OCI-LY3 (cell line): ENCODE measurements at regions not wholly inside any gene's neighbourhood (a gene's known extent, or its start where the extent isn't known, plus 50 kb on each side); places are given as distances from the start of the nearest gene placed in this dataset.
A peak's percentile ranks its signal among the peaks of the same experiment; 100 is the strongest.

Source experiments
- H2AFZ ChIP-seq: fragments of 200-600, 300-600 bp; shearing (Covaris generic); 2 replicates; pipeline ENCODE4 v1.6.0; 2014; ENCODE audit warnings: antibody characterized with exemption, low read depth, low read length
- H3K27ac ChIP-seq: fragments of 200-600, 300-600 bp; sonication (generic); 2 replicates; pipeline ENCODE4 v1.5.1; 2014; ENCODE audit warnings: mild to moderate bottlenecking, low read length, moderate library complexity, mixed read lengths
- H3K27me3 ChIP-seq: fragments of 200-600, 300-600 bp; sonication (generic); 2 replicates; pipeline ENCODE4 v1.6.1; 2014; ENCODE audit warnings: low read depth, low read length, mixed read lengths
- H3K36me3 ChIP-seq: fragments of 200-600, 300-600 bp; sonication (generic); replicated peaks from 2 replicates; pipeline ENCODE3; 2014; ENCODE audit warnings: low read depth, low read length, mixed read lengths
- H3K4me1 ChIP-seq: fragments of 300-600, 200-600 bp; sonication (generic); 2 replicates; pipeline ENCODE4 v1.6.1; 2014; ENCODE audit warnings: low read length, mixed read lengths
- H3K4me2 ChIP-seq: fragments of 200-600, 300-600 bp; sonication (generic); 2 replicates; pipeline ENCODE4 v1.6.1; 2014; ENCODE audit warnings: low read length, mixed read lengths
- H3K4me3 ChIP-seq: fragments of 300-600, 200-600 bp; sonication (generic); 2 replicates; pipeline ENCODE4 v1.5.1; 2014; ENCODE audit warnings: antibody characterized with exemption, mild to moderate bottlenecking, low read length, moderate library complexity
- H3K79me2 ChIP-seq: fragments of 300-600, 200-600 bp; shearing (Covaris generic); 2 replicates; pipeline ENCODE4 v1.6.1; 2014; ENCODE audit warnings: mild to moderate bottlenecking, low read length, mixed read lengths
- H3K9ac ChIP-seq: fragments of 300-600, 200-600 bp; shearing (Covaris generic); 2 replicates; pipeline ENCODE4 v1.6.0; 2014; ENCODE audit warnings: mild to moderate bottlenecking, low read length, moderate library complexity
- H3K9me3 ChIP-seq: fragments of 200-600, 300-600 bp; shearing (Covaris generic); 2 replicates; pipeline ENCODE4 v1.6.1; 2014; ENCODE audit warnings: low read length, mixed read lengths; ENCODE audit not compliant: insufficient read depth
- H4K20me1 ChIP-seq: fragments of 200-600, 300-600 bp; sonication (generic); 2 replicates; pipeline ENCODE4 v1.6.1; 2016; ENCODE audit warnings: low read length, mixed read lengths; ENCODE audit not compliant: insufficient read depth
- EZH2phosphoT487 ChIP-seq: fragments of 200-600 bp; shearing (Covaris generic); IDR thresholded peaks from 2 replicates; pipeline ENCODE4 v1.6.1; 2018; ENCODE audit warnings: antibody characterized with exemption, mixed run types, low read depth
- TF ChIP-seq, protein P1 (sequence below): fragments of 200-600, 300-600 bp; sonication (generic); IDR thresholded peaks from 2 replicates; pipeline ENCODE4 v1.5.1; 2014; ENCODE audit warnings: antibody characterized with exemption, low read length, low read depth

- H3K27me3 ChIP-seq: no peaks in the 10 kb centered on the region
- H4K20me1 ChIP-seq: no peaks in the 10 kb centered on the region
- no peaks in the 10 kb centered on the region for H3K36me3 ChIP-seq
- no peaks in the 10 kb centered on the region for H3K9me3 ChIP-seq
- H3K79me2 ChIP-seq: no peaks in the 10 kb centered on the region
- no peak overlapping the region for H2AFZ ChIP-seq
- no peak overlapping the region for H3K4me2 ChIP-seq
- H3K9ac ChIP-seq: no peak overlapping the region
- TF ChIP-seq EZH2phosphoT487: no peak
- TF ChIP-seq, protein P1, sequence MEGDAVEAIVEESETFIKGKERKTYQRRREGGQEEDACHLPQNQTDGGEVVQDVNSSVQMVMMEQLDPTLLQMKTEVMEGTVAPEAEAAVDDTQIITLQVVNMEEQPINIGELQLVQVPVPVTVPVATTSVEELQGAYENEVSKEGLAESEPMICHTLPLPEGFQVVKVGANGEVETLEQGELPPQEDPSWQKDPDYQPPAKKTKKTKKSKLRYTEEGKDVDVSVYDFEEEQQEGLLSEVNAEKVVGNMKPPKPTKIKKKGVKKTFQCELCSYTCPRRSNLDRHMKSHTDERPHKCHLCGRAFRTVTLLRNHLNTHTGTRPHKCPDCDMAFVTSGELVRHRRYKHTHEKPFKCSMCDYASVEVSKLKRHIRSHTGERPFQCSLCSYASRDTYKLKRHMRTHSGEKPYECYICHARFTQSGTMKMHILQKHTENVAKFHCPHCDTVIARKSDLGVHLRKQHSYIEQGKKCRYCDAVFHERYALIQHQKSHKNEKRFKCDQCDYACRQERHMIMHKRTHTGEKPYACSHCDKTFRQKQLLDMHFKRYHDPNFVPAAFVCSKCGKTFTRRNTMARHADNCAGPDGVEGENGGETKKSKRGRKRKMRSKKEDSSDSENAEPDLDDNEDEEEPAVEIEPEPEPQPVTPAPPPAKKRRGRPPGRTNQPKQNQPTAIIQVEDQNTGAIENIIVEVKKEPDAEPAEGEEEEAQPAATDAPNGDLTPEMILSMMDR: no peak
- no peak overlapping the region for H3K27ac ChIP-seq
- no peaks in the 10 kb centered on the region for H3K4me1 ChIP-seq
- H3K4me3 ChIP-seq: no peak overlapping the region
Measured at GRCh38 chr12:18008642-18009041, 81.4 kb downstream of the RERGL start.

DNA sequence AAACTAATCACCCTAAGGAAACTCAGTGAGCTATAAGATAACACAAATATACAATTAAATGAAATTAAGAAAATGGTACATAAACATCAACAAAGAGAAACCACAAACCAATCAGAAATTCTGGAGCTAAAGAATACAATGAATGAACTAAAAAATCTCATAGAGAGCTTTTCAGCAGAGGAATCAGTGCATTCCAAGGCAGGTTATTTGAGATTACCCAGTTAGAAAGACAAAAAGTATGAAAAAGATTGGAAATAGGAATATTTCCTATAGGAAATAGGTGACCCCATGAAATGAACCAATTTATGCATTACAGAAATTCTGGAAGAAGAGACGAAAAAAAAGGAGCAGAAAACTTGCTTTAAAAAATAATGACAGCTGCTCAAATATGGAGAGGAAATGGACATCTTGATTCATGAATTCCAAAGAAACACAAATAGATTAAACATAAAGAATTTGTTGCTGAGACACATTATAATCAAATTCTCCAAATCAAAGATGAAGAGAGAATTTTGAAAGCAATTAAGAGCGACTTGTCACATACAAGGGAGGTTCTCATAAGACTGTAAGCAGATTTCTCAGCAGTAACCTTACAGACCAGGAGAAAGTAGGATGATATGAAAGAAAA is 90.7 kb downstream of the RERGL start:
- Histone ChIP-seq H2AFZ (no peak overlapping the region), H3K36me3 (no peaks in the 10 kb centered on the region), H3K4me1 (no peaks in the 10 kb centered on the region), H3K4me3 (no peak overlapping the region), H3K27me3 (no peaks in the 10 kb centered on the region), H3K9ac (no peak overlapping the region), H3K27ac (no peak overlapping the region), H4K20me1 (no peaks in the 10 kb centered on the region), H3K9me3 (0 out of 2 replicates have a peak, but pooled peaks cover 10% of the 10 kb centered on the region), H3K79me2 (no peaks in the 10 kb centered on the region), H3K4me2 (no peak overlapping the region)
- TF ChIP-seq EZH2phosphoT487: no peak
- TF ChIP-seq, protein P1: no peak

- TF ChIP-seq, protein P1: peak; percentile 78
- TF ChIP-seq EZH2phosphoT487: no peak
- Histone ChIP-seq H3K4me1 (no peaks in the 10 kb centered on the region; the same call in 1 of the 2 replicates), H3K27me3 (no peaks in the 10 kb centered on the region), H3K4me2 (no peak overlapping the region), H3K36me3 (no peaks in the 10 kb centered on the region), H2AFZ (no peak overlapping the region), H4K20me1 (no peaks in the 10 kb centered on the region), H3K27ac (no peak overlapping the region), H3K79me2 (no peaks in the 10 kb centered on the region), H3K4me3 (no peak overlapping the region), H3K9ac (no peak overlapping the region), H3K9me3 (no peaks in the 10 kb centered on the region)
Measured at GRCh38 chr12:17992002-17992656, 97.9 kb downstream of the RERGL start.

GRCh38 chr12:17982556-17982955 is 107.4 kb downstream of the RERGL start:
- no peaks in the 10 kb centered on the region for H3K36me3 ChIP-seq
- no peak overlapping the region for H3K4me3 ChIP-seq
- H3K9me3 ChIP-seq: no peaks in the 10 kb centered on the region
- no peak overlapping the region for H3K4me2 ChIP-seq
- TF ChIP-seq EZH2phosphoT487: no peak
- TF ChIP-seq, protein P1: no peak
- no peaks in the 10 kb centered on the region for H3K27me3 ChIP-seq
- no peaks in the 10 kb centered on the region for H3K79me2 ChIP-seq
- no peak overlapping the region for H3K27ac ChIP-seq
- H2AFZ ChIP-seq: no peak overlapping the region
- H4K20me1 ChIP-seq: no peaks in the 10 kb centered on the region
- no peak overlapping the region for H3K9ac ChIP-seq
- no peaks in the 10 kb centered on the region for H3K4me1 ChIP-seq
